ENCODE measurements at regions not wholly inside any gene's neighbourhood (a gene's known extent, or its start where the extent isn't known, plus 50 kb on each side); places are given as distances from the start of the nearest gene placed in this dataset.
"Not testable (repeated sequence)": the region's sequence is repeated elsewhere in the genome, so short reads cannot be mapped to it uniquely, and the experiment has no call there.

- TF ChIP-seq GABPA (IDR thresholded peaks at IDR 0.05; ENCODE audit: low read depth); CTCF (IDR thresholded peaks at IDR 0.05; ENCODE audit: insufficient read depth, low read length): not testable (repeated sequence)
Measured at GRCh38 chr12:125865236-125865635, 800.0 kb downstream of the AACS start.

All from HL-60 (cell line).